ENCODE measurements at regions not wholly inside any gene's neighbourhood (a gene's known extent, or its start where the extent isn't known, plus 50 kb on each side); places are given as distances from the start of the nearest gene placed in this dataset.

GRCh38 chr14:62439210-62439609, 606.0 kb downstream of the KCNH5 start:
- no peaks in the 10 kb centered on the region for H4K20me1 ChIP-seq (ENCODE audit: low read depth, low read length)
- no peaks in the 10 kb centered on the region for H3K9me2 ChIP-seq (replicated peaks; ENCODE audit: insufficient read depth, low read length)

GRCh38 chr14:62443796-62444195, 601.5 kb downstream of the KCNH5 start:
- no peaks in the 10 kb centered on the region for H3K36me3 ChIP-seq (ENCODE audit: low read length)
- no peaks in the 10 kb centered on the region for H3K9me2 ChIP-seq (replicated peaks; ENCODE audit: insufficient read depth, low read length)
- no peaks in the 10 kb centered on the region for H3K79me2 ChIP-seq (ENCODE audit: insufficient read depth, low read length)
- H3K27ac ChIP-seq (ENCODE audit: low read depth, low read length): no peak overlapping the region
- H4K20me1 ChIP-seq (ENCODE audit: low read depth, low read length): no peaks in the 10 kb centered on the region
- H3K9me3 ChIP-seq (ENCODE audit: insufficient read depth, low read length): no peaks in the 10 kb centered on the region
- no peaks in the 10 kb centered on the region for H3K27me3 ChIP-seq (ENCODE audit: low read length)
- TF ChIP-seq CTCF (IDR thresholded peaks at IDR 0.05; ENCODE audit: insufficient read depth, low read length, poor library complexity, severe bottlenecking) (no peak), EZH2phosphoT487 (conservative IDR thresholded peaks at IDR 0.05; ENCODE audit: low read length) (no peak)
- H2AFZ ChIP-seq (ENCODE audit: low read depth, low read length, severe bottlenecking): no peak overlapping the region
- no peak overlapping the region for H3K4me3 ChIP-seq (ENCODE audit: insufficient read depth, low read length, poor library complexity, severe bottlenecking)
- no peak overlapping the region for H3K9ac ChIP-seq (ENCODE audit: low read length)
- no peak overlapping the region for H3K4me2 ChIP-seq (ENCODE audit: low read depth, low read length, poor library complexity, severe bottlenecking)
- no peaks in the 10 kb centered on the region for H3F3A ChIP-seq (ENCODE audit: insufficient read depth)

More at GRCh38 chr14:62439210-62439609, 606.0 kb downstream of the KCNH5 start:
- H3K79me2 ChIP-seq (ENCODE audit: insufficient read depth, low read length): no peaks in the 10 kb centered on the region
- no peaks in the 10 kb centered on the region for H3K9me3 ChIP-seq (ENCODE audit: insufficient read depth, low read length)
- no peak for TF ChIP-seq EZH2phosphoT487 (conservative IDR thresholded peaks at IDR 0.05; ENCODE audit: low read length)
- TF ChIP-seq CTCF (IDR thresholded peaks at IDR 0.05; ENCODE audit: insufficient read depth, low read length, poor library complexity, severe bottlenecking): no peak
- no peak overlapping the region for H3K4me3 ChIP-seq (ENCODE audit: insufficient read depth, low read length, poor library complexity, severe bottlenecking)
- no peaks in the 10 kb centered on the region for H3K27me3 ChIP-seq (ENCODE audit: low read length)
- no peaks in the 10 kb centered on the region for H3F3A ChIP-seq (ENCODE audit: insufficient read depth)
- no peak overlapping the region for H3K27ac ChIP-seq (ENCODE audit: low read depth, low read length)
- H3K36me3 ChIP-seq (ENCODE audit: low read length): no peaks in the 10 kb centered on the region
- no peak overlapping the region for H2AFZ ChIP-seq (ENCODE audit: low read depth, low read length, severe bottlenecking)
- no peak overlapping the region for H3K4me2 ChIP-seq (ENCODE audit: low read depth, low read length, poor library complexity, severe bottlenecking)
- no peak overlapping the region for H3K9ac ChIP-seq (ENCODE audit: low read length)

GRCh38 chr14:62445570-62445969, 599.7 kb downstream of the KCNH5 start:
- Histone ChIP-seq H4K20me1 (ENCODE audit: low read depth, low read length) (no peaks in the 10 kb centered on the region), H3K36me3 (ENCODE audit: low read length) (no peaks in the 10 kb centered on the region), H3K9ac (ENCODE audit: low read length) (no peak overlapping the region), H3K79me2 (ENCODE audit: insufficient read depth, low read length) (no peaks in the 10 kb centered on the region), H3K27ac (ENCODE audit: low read depth, low read length) (no peak overlapping the region), H3K9me2 (replicated peaks; ENCODE audit: insufficient read depth, low read length) (no peaks in the 10 kb centered on the region), H3K4me2 (ENCODE audit: low read depth, low read length, poor library complexity, severe bottlenecking) (no peak overlapping the region), H2AFZ (ENCODE audit: low read depth, low read length, severe bottlenecking) (no peak overlapping the region), H3K27me3 (ENCODE audit: low read length) (no peaks in the 10 kb centered on the region), H3K4me3 (ENCODE audit: insufficient read depth, low read length, poor library complexity, severe bottlenecking) (no peak overlapping the region), H3F3A (ENCODE audit: insufficient read depth) (no peaks in the 10 kb centered on the region), H3K9me3 (ENCODE audit: insufficient read depth, low read length) (no peaks in the 10 kb centered on the region)
- no peak for TF ChIP-seq CTCF (IDR thresholded peaks at IDR 0.05; ENCODE audit: insufficient read depth, low read length, poor library complexity, severe bottlenecking)
- no peak for TF ChIP-seq EZH2phosphoT487 (conservative IDR thresholded peaks at IDR 0.05; ENCODE audit: low read length)

Measured in SU-DHL-6 (cell line).